Ovary (tissue), 3 donors: ENCODE measurements at regions not wholly inside any gene's neighbourhood (a gene's known extent, or its start where the extent isn't known, plus 50 kb on each side); places are given as distances from the start of the nearest gene placed in this dataset.

Experiments used
- CTCF ChIP-seq, 3 donors: fragments of 450-650 bp in 2 of 3; fragments of 200-600 bp in 1 of 3; IDR thresholded peaks; one replicate each; pipeline versions ENCODE4 v1.5.1 to v1.8.0; 2016 to 2022; ENCODE audit warnings: antibody characterized with exemption in 3 of 3, mild to moderate bottlenecking in 1 of 3
- POLR2A ChIP-seq: fragments of 450-650 bp; IDR thresholded peaks from one replicate; pipeline ENCODE4 v1.6.1; 2017; ENCODE audit warnings: antibody characterized with exemption, mild to moderate bottlenecking, moderate library complexity
- donor health status: DM: no; HTN: no; CAD: no.

GRCh38 chr2:105536175-105536574 lies 137.3 kb upstream of the FHL2 start:
- TF ChIP-seq POLR2A (no peak), CTCF (IDR thresholded peaks at IDR 0.05) (no peak)
